ENCODE measurements at regions not wholly inside any gene's neighbourhood (a gene's known extent, or its start where the extent isn't known, plus 50 kb on each side); places are given as distances from the start of the nearest gene placed in this dataset.

- Mint-ChIP-seq H3K27me3 (no peaks in the 10 kb centered on the region), H3K4me1 (ENCODE audit: low read depth) (no peaks in the 10 kb centered on the region), H3K27ac (no peak overlapping the region), H3K36me3 (ENCODE audit: low read depth) (no peaks in the 10 kb centered on the region), H3K9me3 (no peaks in the 10 kb centered on the region), H3K4me3 (no peak overlapping the region)
- DNase-seq (no peak), ATAC-seq (ENCODE audit: poor library complexity) (no peak)
- Histone ChIP-seq H3K27ac (ENCODE audit: low read depth in 1 of 2, low read length in 2 of 2) (no peak overlapping the region), H3K9me3 (ENCODE audit: control insufficient read depth in 1 of 2, insufficient read depth in 1 of 2, low read length in 2 of 2) (no peaks in the 10 kb centered on the region), H3K4me1 (ENCODE audit: insufficient read depth, low read length) (no peaks in the 10 kb centered on the region), H3K27me3 (ENCODE audit: control insufficient read depth in 1 of 2, insufficient read depth in 2 of 2, low read length in 2 of 2) (no peaks in the 10 kb centered on the region), H3K36me3 (ENCODE audit: insufficient read depth, low read length) (no peaks in the 10 kb centered on the region), H3K4me3 (ENCODE audit: low read length) (no peak overlapping the region)
- TF ChIP-seq, protein P1, sequence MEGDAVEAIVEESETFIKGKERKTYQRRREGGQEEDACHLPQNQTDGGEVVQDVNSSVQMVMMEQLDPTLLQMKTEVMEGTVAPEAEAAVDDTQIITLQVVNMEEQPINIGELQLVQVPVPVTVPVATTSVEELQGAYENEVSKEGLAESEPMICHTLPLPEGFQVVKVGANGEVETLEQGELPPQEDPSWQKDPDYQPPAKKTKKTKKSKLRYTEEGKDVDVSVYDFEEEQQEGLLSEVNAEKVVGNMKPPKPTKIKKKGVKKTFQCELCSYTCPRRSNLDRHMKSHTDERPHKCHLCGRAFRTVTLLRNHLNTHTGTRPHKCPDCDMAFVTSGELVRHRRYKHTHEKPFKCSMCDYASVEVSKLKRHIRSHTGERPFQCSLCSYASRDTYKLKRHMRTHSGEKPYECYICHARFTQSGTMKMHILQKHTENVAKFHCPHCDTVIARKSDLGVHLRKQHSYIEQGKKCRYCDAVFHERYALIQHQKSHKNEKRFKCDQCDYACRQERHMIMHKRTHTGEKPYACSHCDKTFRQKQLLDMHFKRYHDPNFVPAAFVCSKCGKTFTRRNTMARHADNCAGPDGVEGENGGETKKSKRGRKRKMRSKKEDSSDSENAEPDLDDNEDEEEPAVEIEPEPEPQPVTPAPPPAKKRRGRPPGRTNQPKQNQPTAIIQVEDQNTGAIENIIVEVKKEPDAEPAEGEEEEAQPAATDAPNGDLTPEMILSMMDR (IDR thresholded peaks at IDR 0.05) = no peak
- ChIA-PET POLR2A (no interaction called here), CTCF (no interaction called here)
- intact Hi-C loops (cut with DNase I, micrococcal nuclease) = no loop called here
These were observed 227.9 kb downstream of the BLID start for GRCh38 chr11:121887976-121888557.

GRCh38 chr11:121887569-121887968 is 228.4 kb downstream of the BLID start:
- CTCF ChIA-PET = no interaction called here
- no peak overlapping the region for H3K4me3 Mint-ChIP-seq
- intact Hi-C loops (cut with DNase I, micrococcal nuclease) = no loop called here
- H3K27me3 Mint-ChIP-seq = peaks cover 4% of the 10 kb centered on the region
- no peaks in the 10 kb centered on the region for H3K9me3 ChIP-seq (ENCODE audit: control insufficient read depth in 1 of 2, insufficient read depth in 1 of 2, low read length in 2 of 2)
- H3K36me3 Mint-ChIP-seq (ENCODE audit: low read depth) = no peaks in the 10 kb centered on the region
- H3K4me3 ChIP-seq (ENCODE audit: low read length) = no peak overlapping the region
- no peak for ATAC-seq (ENCODE audit: poor library complexity)
- no peaks in the 10 kb centered on the region for H3K9me3 Mint-ChIP-seq
- no peaks in the 10 kb centered on the region for H3K36me3 ChIP-seq (ENCODE audit: insufficient read depth, low read length)
- no peak overlapping the region for H3K27ac Mint-ChIP-seq
- TF ChIP-seq, protein P1 (IDR thresholded peaks at IDR 0.05) = no peak
- no peaks in the 10 kb centered on the region for H3K4me1 ChIP-seq (ENCODE audit: insufficient read depth, low read length)
- H3K27me3 ChIP-seq (ENCODE audit: control insufficient read depth in 1 of 2, insufficient read depth in 2 of 2, low read length in 2 of 2) = no peaks in the 10 kb centered on the region
- H3K27ac ChIP-seq (ENCODE audit: low read depth in 1 of 2, low read length in 2 of 2) = no peak overlapping the region
- DNase-seq = peak in 3 of 14 experiments; percentile 11 to 24 (median 21)
- POLR2A ChIA-PET = no interaction called here
- no peaks in the 10 kb centered on the region for H3K4me1 Mint-ChIP-seq (ENCODE audit: low read depth)

- no peaks in the 10 kb centered on the region for H3K4me1 ChIP-seq (ENCODE audit: insufficient read depth, low read length)
- POLR2A ChIA-PET = no interaction called here
- CTCF ChIA-PET = no interaction called here
- TF ChIP-seq, protein P1 (IDR thresholded peaks at IDR 0.05) = no peak
- no peaks in the 10 kb centered on the region for H3K4me1 Mint-ChIP-seq (ENCODE audit: low read depth)
- no peaks in the 10 kb centered on the region for H3K27me3 ChIP-seq (ENCODE audit: control insufficient read depth in 1 of 2, insufficient read depth in 2 of 2, low read length in 2 of 2)
- H3K4me3 ChIP-seq (ENCODE audit: low read length) = no peak overlapping the region
- no peaks in the 10 kb centered on the region for H3K36me3 Mint-ChIP-seq (ENCODE audit: low read depth)
- no peaks in the 10 kb centered on the region for H3K9me3 Mint-ChIP-seq
- intact Hi-C loops (cut with DNase I, micrococcal nuclease) = no loop called here
- H3K36me3 ChIP-seq (ENCODE audit: insufficient read depth, low read length) = no peaks in the 10 kb centered on the region
- no peaks in the 10 kb centered on the region for H3K9me3 ChIP-seq (ENCODE audit: control insufficient read depth in 1 of 2, insufficient read depth in 1 of 2, low read length in 2 of 2)
- no peak overlapping the region for H3K4me3 Mint-ChIP-seq
- no peak overlapping the region for H3K27ac ChIP-seq (ENCODE audit: low read depth in 1 of 2, low read length in 2 of 2)
- H3K27ac Mint-ChIP-seq = no peak overlapping the region
- DNase-seq (no peak), ATAC-seq (ENCODE audit: poor library complexity) (no peak)
- peaks cover 4% of the 10 kb centered on the region for H3K27me3 Mint-ChIP-seq
These were observed 229.0 kb downstream of the BLID start for GRCh38 chr11:121886996-121887395.
